Right lobe of liver (tissue), 6 donors: ENCODE measurements at regions not wholly inside any gene's neighbourhood (a gene's known extent, or its start where the extent isn't known, plus 50 kb on each side); places are given as distances from the start of the nearest gene placed in this dataset.

Experiments used
- ATAC-seq, 4 donors: fragments of 200-7000 bp; cut with Tn5 transposase; one replicate each; pipeline ENCODE4 v1.9.1; 2020; ENCODE audit warnings: mild to moderate bottlenecking in 4 of 4, moderate library complexity in 4 of 4
- DNase-seq, 3 donors: peaks; one replicate each; pipeline ENCODE4 v3.0.0-alpha.2; 2020
- H3K27ac ChIP-seq, 3 donors: fragments of 200-600 bp; one replicate each; pipeline ENCODE4 v1.8.0; 2022
- H3K27me3 ChIP-seq, 2 donors: fragments of 200-600 bp; one replicate each; pipeline ENCODE4 v1.8.0; 2022
- H3K36me3 ChIP-seq, 4 donors: fragments of 200-600 bp; sonication (generic) in 1 of 4; one replicate each; pipeline versions ENCODE4 v1.5.1 to v1.8.0; 2017 to 2022; ENCODE audit warnings: control low read depth in 1 of 4
- H3K4me1 ChIP-seq, 4 donors: fragments of 200-600 bp; sonication (generic) in 1 of 4; one replicate each; pipeline versions ENCODE4 v1.5.1 to v1.8.0; 2017 to 2022; ENCODE audit warnings: control low read depth in 1 of 4
- H3K4me3 ChIP-seq, 3 donors: fragments of 200-600 bp; one replicate each; pipeline ENCODE4 v1.8.0; 2022
- H3K9me3 ChIP-seq, 4 donors: fragments of 200-600 bp; sonication (generic) in 1 of 4; one replicate each; pipeline versions ENCODE4 v1.5.1 to v1.8.0; 2017 to 2022; ENCODE audit warnings: control low read depth in 1 of 4
- CTCF ChIP-seq, 4 donors: fragments of 200-600 bp in 3 of 4; fragments of 450-650 bp in 1 of 4; IDR thresholded peaks; one replicate each; pipeline versions ENCODE4 v1.5.1 to v1.8.0; 2016 to 2022; ENCODE audit warnings: antibody characterized with exemption in 4 of 4, mild to moderate bottlenecking in 2 of 4
- POLR2A ChIP-seq: fragments of 450-650 bp; IDR thresholded peaks from one replicate; pipeline ENCODE4 v1.6.1; 2017; ENCODE audit warnings: antibody characterized with exemption, mild to moderate bottlenecking
- WGBS: methylation state at CpG from one replicate; pipeline ENCODE4 v1.1.6; 2018; ENCODE audit warnings: low coverage, low lambda C conversion rate; ENCODE audit not compliant: insufficient coverage; ENCODE audit errors: missing lambda C conversion rate; 5-methylcytosine and 5-hydroxymethylcytosine counted together
- intact Hi-C, 2 donors: fragments of 100-400 bp; cut with DNase I; formaldehyde crosslinking; loops; one replicate each; pipeline versions ENCODE4 v1.11.2 to v1.14.1; 2022
- donor health status: DM: no; HTN: yes; CAD: no.
- donor health status: DM: no; HTN: no; CAD: no.
- donor health status: DM: no; HTN: no; CAD: no.
- donor health status: DM: no; HTN: yes; CAD: no.
- donor health status: DM: no; HTN: yes; CAD: no.

DNA sequence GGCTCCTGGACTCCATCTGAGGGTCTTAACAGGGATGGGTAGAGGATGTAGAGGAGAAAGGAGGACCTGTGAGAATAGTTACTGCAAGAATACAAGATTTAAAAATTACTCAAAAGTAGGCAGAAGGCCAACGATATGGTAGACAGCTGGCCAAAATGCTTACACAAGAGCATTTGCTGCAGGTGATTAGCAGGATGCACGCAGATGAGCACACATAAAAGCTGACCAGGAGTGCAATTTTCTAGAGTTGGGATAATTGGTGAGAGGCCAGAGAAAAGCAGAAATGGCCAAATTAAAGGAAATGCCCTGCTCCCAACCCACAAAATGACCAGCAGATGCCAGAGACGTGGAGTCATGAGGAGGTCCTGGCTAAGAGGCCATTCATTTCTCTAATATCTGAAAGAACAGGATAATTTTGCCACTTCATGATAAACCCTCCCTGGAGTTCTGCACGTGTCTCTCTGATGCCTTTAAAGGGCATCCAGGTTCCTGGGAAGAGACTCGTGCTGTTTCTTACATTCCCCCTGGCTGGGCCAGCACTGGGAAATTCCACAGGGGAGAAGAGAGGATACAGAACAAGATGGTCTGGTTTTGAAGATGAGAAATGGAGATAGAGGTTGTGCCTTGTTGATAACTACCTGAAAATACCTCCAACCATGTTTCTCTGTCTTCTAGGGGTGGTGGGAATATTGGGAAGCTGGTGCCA lies 62.3 kb upstream of the KCNA3 start:
- intact Hi-C loops = no loop called here
- no peaks in the 10 kb centered on the region for H3K9me3 ChIP-seq
- no peak overlapping the region for H3K4me3 ChIP-seq
- H3K27me3 ChIP-seq = no peaks in the 10 kb centered on the region
- no peaks in the 10 kb centered on the region for H3K36me3 ChIP-seq
- no peak for DNase-seq
- TF ChIP-seq POLR2A (no peak), CTCF (IDR thresholded peaks at IDR 0.05) (no peak)
- no peak overlapping the region for H3K27ac ChIP-seq
- ATAC-seq = no peak
- H3K4me1 ChIP-seq = no peaks in the 10 kb centered on the region
- 18% methylated on average over 5 of the region's 5 CpGs for WGBS

DNA sequence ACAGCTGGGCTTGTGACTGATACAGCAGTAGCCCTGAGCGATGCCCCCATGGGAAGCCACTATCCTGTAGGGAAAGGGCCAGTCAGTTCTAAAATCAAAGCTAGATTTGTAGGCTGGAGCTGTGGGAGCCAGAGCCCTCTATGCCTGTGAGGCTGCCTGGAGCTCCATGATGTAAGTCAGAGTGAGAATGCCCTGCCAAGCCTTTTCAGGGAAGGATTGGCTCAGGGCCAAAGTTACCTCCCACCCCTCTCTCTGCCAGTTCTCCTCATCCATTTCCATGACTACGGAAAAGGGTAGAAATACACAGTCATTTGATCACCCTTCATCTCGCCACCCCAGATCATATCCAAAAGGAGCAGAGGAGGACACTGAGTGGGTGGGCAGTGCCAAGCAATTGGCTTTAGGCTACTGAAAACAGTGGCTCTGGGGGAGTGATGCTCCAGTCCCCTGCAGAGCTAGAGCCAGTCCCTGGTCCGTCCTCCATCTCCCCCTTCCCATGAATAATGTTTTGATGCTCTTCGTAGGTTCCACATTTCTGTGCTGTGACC lies 59.5 kb upstream of the KCNA3 start:
- Histone ChIP-seq H3K4me3 (no peak overlapping the region), H3K27ac (no peak overlapping the region), H3K36me3 (no peaks in the 10 kb centered on the region), H3K27me3 (no peaks in the 10 kb centered on the region), H3K9me3 (no peaks in the 10 kb centered on the region), H3K4me1 (no peaks in the 10 kb centered on the region)
- WGBS = 40% methylated on average over 1 of the region's 5 CpGs
- no peak for ATAC-seq
- DNase-seq = no peak
- TF ChIP-seq POLR2A (no peak), CTCF (IDR thresholded peaks at IDR 0.05) (no peak)
- intact Hi-C loops = no loop called here

GRCh38 chr1:110731529-110731928 lies 56.8 kb upstream of the KCNA3 start:
- Histone ChIP-seq H3K27me3 (no peaks in the 10 kb centered on the region), H3K9me3 (no peaks in the 10 kb centered on the region), H3K4me1 (no peaks in the 10 kb centered on the region), H3K27ac (no peak overlapping the region), H3K36me3 (no peaks in the 10 kb centered on the region), H3K4me3 (no peak overlapping the region)
- intact Hi-C loops = no loop called here
- WGBS = 63% methylated on average over 5 of the region's 5 CpGs
- no peak for TF ChIP-seq POLR2A
- TF ChIP-seq CTCF (IDR thresholded peaks at IDR 0.05) = no peak
- ATAC-seq (no peak), DNase-seq (no peak)

- H3K36me3 ChIP-seq = no peaks in the 10 kb centered on the region
- intact Hi-C loops = no loop called here
- no peak overlapping the region for H3K27ac ChIP-seq
- H3K9me3 ChIP-seq = no peaks in the 10 kb centered on the region
- no peak overlapping the region for H3K4me3 ChIP-seq
- H3K4me1 ChIP-seq = no peaks in the 10 kb centered on the region
- 35% methylated on average over 3 of the region's 4 CpGs for WGBS
- TF ChIP-seq POLR2A (no peak), CTCF (IDR thresholded peaks at IDR 0.05) (no peak)
- DNase-seq (no peak), ATAC-seq (no peak)
- H3K27me3 ChIP-seq = no peaks in the 10 kb centered on the region
These were observed 53.8 kb upstream of the KCNA3 start for GRCh38 chr1:110728388-110729001.
